ENCODE measurements at regions not wholly inside any gene's neighbourhood (a gene's known extent, or its start where the extent isn't known, plus 50 kb on each side); places are given as distances from the start of the nearest gene placed in this dataset.
A peak's percentile ranks its signal among the peaks of the same experiment; 100 is the strongest.

DNA sequence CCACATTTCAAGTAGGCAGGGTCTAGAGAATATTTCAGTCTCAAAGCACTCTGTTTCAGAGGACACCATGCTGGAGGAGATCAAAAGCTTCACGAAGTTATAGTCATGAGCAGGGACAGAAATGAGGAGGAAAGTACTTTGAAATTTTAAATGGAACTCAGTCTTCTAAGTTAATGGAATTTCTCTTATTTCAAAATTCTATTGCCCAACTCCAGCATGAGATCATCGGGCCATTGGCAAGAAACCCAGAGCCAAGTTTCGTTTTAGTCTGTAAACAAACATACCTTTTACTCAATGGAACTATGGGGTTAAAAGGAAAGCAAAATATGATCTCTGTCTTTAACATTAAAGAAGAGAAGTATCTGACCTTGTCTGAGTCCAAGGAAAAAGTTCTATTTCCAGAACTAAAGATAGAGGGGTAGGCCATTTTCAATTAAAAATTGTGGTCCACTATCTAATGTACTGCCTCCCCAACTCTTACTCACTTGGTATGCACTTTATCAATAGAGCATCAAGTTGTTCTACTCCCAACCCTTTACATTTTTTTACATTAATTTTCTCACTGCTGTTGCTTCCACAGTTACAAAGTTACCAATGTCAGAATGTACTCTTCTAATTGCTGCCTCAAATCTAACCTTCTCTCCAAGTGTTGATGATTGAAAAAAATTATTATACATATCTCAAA lies 235.3 kb upstream of the NRSN1 start:
- Histone ChIP-seq H3K27me3 (no peaks in the 10 kb centered on the region), H3K36me3 (no peaks in the 10 kb centered on the region), H3K4me1 (no peaks in the 10 kb centered on the region), H3K9me3 (no peaks in the 10 kb centered on the region), H3K4me3 (no peak overlapping the region), H3K27ac (no peak overlapping the region)
- DNase-seq = no peak
- WGBS, 5 donors = 59 to 71% (median 62%) methylated on average over 3 of the region's 3 CpGs
- no peak for TF ChIP-seq POLR2AphosphoS5 (IDR thresholded peaks at IDR 0.05)
- TF ChIP-seq POLR2A (IDR thresholded peaks at IDR 0.05) = no peak
- no peak for TF ChIP-seq EP300 (IDR thresholded peaks at IDR 0.05)
- TF ChIP-seq CTCF (IDR thresholded peaks at IDR 0.05) = no peak
- intact Hi-C loops (cut with DNase I; ENCODE audit: low total_unique reads) = no loop called here

DNA sequence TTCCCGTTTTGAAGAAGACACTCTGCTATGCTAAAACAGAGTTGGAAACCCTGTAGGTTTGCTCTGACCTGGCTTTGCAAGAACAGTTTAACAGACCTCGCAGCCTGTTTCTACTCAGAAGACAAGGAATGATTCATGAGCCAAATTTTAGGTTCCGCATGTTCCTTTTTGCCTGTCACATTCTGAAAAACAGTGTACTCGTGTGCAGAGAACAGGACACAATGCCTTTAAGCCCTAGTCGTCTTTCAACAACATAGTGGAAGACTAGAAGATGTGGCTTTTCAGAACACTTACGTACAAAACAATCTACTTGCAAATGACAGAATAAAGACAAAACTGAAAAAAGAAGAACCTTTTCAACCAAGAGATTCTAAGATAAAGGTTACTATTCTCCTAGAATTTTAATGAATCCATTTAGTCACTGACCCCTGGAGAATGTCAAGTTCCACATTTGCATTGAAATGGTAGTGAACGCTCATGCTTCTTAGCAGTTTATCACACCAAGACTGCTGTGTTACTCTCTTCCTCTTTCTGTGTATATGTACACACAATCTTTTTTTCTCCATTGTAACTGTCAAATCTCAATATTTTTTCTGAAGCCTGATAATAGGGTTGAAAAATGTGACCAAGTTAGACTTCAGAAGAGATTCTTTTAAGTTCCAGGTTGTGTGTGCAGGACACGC lies 220.7 kb upstream of the NRSN1 start:
- H3K27me3 ChIP-seq = no peaks in the 10 kb centered on the region
- no peak overlapping the region for H3K27ac ChIP-seq
- intact Hi-C loops (cut with DNase I; ENCODE audit: low total_unique reads) = no loop called here
- no peak for TF ChIP-seq POLR2A (IDR thresholded peaks at IDR 0.05)
- no peak for TF ChIP-seq POLR2AphosphoS5 (IDR thresholded peaks at IDR 0.05)
- TF ChIP-seq CTCF (IDR thresholded peaks at IDR 0.05) = no peak
- TF ChIP-seq EP300 (IDR thresholded peaks at IDR 0.05) = no peak
- no peaks in the 10 kb centered on the region for H3K36me3 ChIP-seq
- peak in 1 of 2 donors; percentile 6 for DNase-seq
- 46 to 67% (median 61%) methylated on average over 8 of the region's 8 CpGs for WGBS, 5 donors
- no peak overlapping the region for H3K4me3 ChIP-seq
- H3K9me3 ChIP-seq = peaks cover 0 to 4% (median 0%) of the 10 kb centered on the region in 4 donors
- no peaks in the 10 kb centered on the region for H3K4me1 ChIP-seq

DNA sequence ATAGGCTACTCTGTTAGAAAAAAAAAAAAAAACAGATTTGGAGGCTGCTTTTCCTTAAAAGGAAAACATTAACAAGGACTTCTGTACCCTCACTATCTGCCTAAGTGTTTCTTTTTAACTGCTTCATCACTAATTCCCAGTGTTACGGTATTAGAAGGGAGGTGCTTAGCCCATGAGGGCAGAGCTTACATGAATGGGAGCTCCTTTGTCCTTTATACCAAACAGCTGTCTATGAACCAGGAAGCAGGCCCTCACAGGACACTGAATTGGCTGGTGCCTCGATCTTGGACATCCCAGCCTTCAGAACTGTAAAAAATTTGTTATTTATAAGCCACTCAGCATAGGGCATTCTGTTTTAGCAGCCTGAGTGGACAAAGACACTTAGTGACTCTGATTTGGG lies 215.6 kb upstream of the NRSN1 start:
- TF ChIP-seq CTCF (IDR thresholded peaks at IDR 0.05) (no peak), POLR2A (IDR thresholded peaks at IDR 0.05) (no peak), EP300 (IDR thresholded peaks at IDR 0.05) (no peak), POLR2AphosphoS5 (IDR thresholded peaks at IDR 0.05) (no peak)
- H3K27me3 ChIP-seq = no peaks in the 10 kb centered on the region
- H3K9me3 ChIP-seq = peaks cover 0 to 4% (median 0%) of the 10 kb centered on the region in 4 donors
- no peak overlapping the region for H3K27ac ChIP-seq
- WGBS, 5 donors = 40 to 81% (median 61%) methylated on average over 2 of the region's 2 CpGs
- no peaks in the 10 kb centered on the region for H3K36me3 ChIP-seq
- no peaks in the 10 kb centered on the region for H3K4me1 ChIP-seq
- DNase-seq = no peak
- intact Hi-C loops (cut with DNase I; ENCODE audit: low total_unique reads) = no loop called here
- no peak overlapping the region for H3K4me3 ChIP-seq

GRCh38 chr6:23927935-23928334 lies 198.1 kb upstream of the NRSN1 start:
- no peak overlapping the region for H3K27ac ChIP-seq
- TF ChIP-seq EP300 (IDR thresholded peaks at IDR 0.05) (no peak), CTCF (IDR thresholded peaks at IDR 0.05) (no peak), POLR2A (IDR thresholded peaks at IDR 0.05) (no peak), POLR2AphosphoS5 (IDR thresholded peaks at IDR 0.05) (no peak)
- WGBS, 5 donors = 90 to 100% (median 95%) methylated on average over 1 of the region's 1 CpG
- no peaks in the 10 kb centered on the region for H3K4me1 ChIP-seq
- no peaks in the 10 kb centered on the region for H3K36me3 ChIP-seq
- H3K4me3 ChIP-seq = no peak overlapping the region
- H3K27me3 ChIP-seq = no peaks in the 10 kb centered on the region
- no peak for DNase-seq
- H3K9me3 ChIP-seq = no peaks in the 10 kb centered on the region
- intact Hi-C loops (cut with DNase I; ENCODE audit: low total_unique reads) = no loop called here

Data from stomach (tissue), 8 donors.